ENCODE measurements at regions not wholly inside any gene's neighbourhood (a gene's known extent, or its start where the extent isn't known, plus 50 kb on each side); places are given as distances from the start of the nearest gene placed in this dataset.

DNA sequence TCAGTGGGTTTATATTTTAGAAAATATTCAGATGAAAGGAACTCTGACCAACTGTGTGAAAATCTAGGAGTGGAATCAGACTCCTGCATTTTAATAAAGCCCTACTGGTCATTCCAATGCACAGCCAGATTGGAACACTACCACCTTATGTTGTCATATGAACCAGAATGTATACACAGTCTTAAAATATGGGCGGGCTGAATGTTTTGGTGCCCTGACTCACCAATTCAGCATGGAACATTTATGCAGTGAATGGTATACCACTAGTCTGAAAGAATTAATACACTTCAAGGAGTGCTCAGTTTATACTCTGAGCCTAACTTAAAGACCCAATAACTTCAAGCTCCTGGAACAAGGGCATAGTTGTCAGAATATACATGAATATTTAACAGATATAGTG, 280.9 kb upstream of the TCF4 start:
- TF ChIP-seq CTCF (IDR thresholded peaks at IDR 0.05) (no peak), POLR2A (IDR thresholded peaks at IDR 0.05) (no peak), EP300 (IDR thresholded peaks at IDR 0.05) (no peak)

All from ovary (tissue), 3 donors.